A549 (cell line): ENCODE measurements at regions not wholly inside any gene's neighbourhood (a gene's known extent, or its start where the extent isn't known, plus 50 kb on each side); places are given as distances from the start of the nearest gene placed in this dataset.

Experiments used
- CBX2 ChIP-seq: fragments of 200-600 bp; sonication (generic); IDR thresholded peaks from 2 replicates; pipeline ENCODE4 v1.6.1; 2016; ENCODE audit warnings: low read depth, mild to moderate bottlenecking, borderline replicate concordance
- MAFK ChIP-seq: fragments of 450-650 bp; IDR thresholded peaks from 2 replicates; pipeline ENCODE4 v1.6.1; 2014; ENCODE audit not compliant: partially characterized antibody
- SREBF2 ChIP-seq: fragments of 450-650 bp; IDR thresholded peaks from 2 replicates; pipeline ENCODE4 v1.6.1; 2014; ENCODE audit warnings: mild to moderate bottlenecking, moderate library complexity

GRCh38 chr4:4627906-4628305, 86.1 kb upstream of the STX18 start:
- TF ChIP-seq CBX2 (no peak), SREBF2 (no peak), MAFK (no peak)
